ENCODE measurements at regions not wholly inside any gene's neighbourhood (a gene's known extent, or its start where the extent isn't known, plus 50 kb on each side); places are given as distances from the start of the nearest gene placed in this dataset.

GRCh38 chr9:103999375-104000062 lies 94.6 kb upstream of the SMC2 start:
- DNase-seq (ENCODE audit: low read depth, low spot score) (no peak), ATAC-seq (no peak)
- ChIA-PET CTCF (no interaction called here), POLR2A (no interaction called here), RAD21 (ENCODE audit: low non-redundant PET in 1 of 2, low total read pairs in 2 of 2, uncharacterized antibody in 2 of 2, unreplicated experiment in 2 of 2) (no interaction called here)
- H3K4me2 ChIP-seq (ENCODE audit: low read length) = no peak overlapping the region
- intact Hi-C loops (cut with micrococcal nuclease) = no loop called here
- H3K9me2 ChIP-seq (ENCODE audit: insufficient read depth) = no peaks in the 10 kb centered on the region
- no peaks in the 10 kb centered on the region; the same call in 1 of the 2 replicates for H4K20me1 ChIP-seq (ENCODE audit: insufficient read depth)
- no peak overlapping the region for H2AFZ ChIP-seq (ENCODE audit: low read depth, low read length, poor library complexity, severe bottlenecking)
- no peak overlapping the region for H3K27ac ChIP-seq (ENCODE audit: low read depth, low read length)
- peaks cover 7% of the 10 kb centered on the region; the same call in 1 of the 2 replicates for H3K27me3 ChIP-seq (ENCODE audit: insufficient read depth, low read length)
- H3K9ac ChIP-seq (ENCODE audit: low read length) = no peak overlapping the region
- H3K4me1 ChIP-seq (ENCODE audit: control insufficient read depth in 1 of 2, insufficient read depth in 2 of 2, low read length in 2 of 2) = no peaks in the 10 kb centered on the region
- no peak overlapping the region for H3K4me3 ChIP-seq (replicated peaks in 1 of 2; ENCODE audit: low read depth in 1 of 2, low read length in 2 of 2)
- H3K9me3 ChIP-seq (ENCODE audit: control insufficient read depth in 1 of 2, insufficient read depth in 1 of 2, low read depth in 1 of 2, low read length in 2 of 2) = no peaks in the 10 kb centered on the region
- H3K79me2 ChIP-seq (ENCODE audit: insufficient read depth, low read length) = no peaks in the 10 kb centered on the region
- no peaks in the 10 kb centered on the region for H3K36me3 ChIP-seq (ENCODE audit: control insufficient read depth in 1 of 2, insufficient read depth in 2 of 2, low read length in 2 of 2)
- TF ChIP-seq EGR1 (IDR thresholded peaks at IDR 0.05; ENCODE audit: low read depth) (no peak), SIN3A (IDR thresholded peaks at IDR 0.05; ENCODE audit: low read depth) (no peak), ELF1 (IDR thresholded peaks at IDR 0.05; ENCODE audit: borderline replicate concordance, low read depth) (no peak)
- BruUV-seq (replicated peaks) = no TSS peak

- DNase-seq (ENCODE audit: low read depth, low spot score) = no peak
- no peaks in the 10 kb centered on the region for H3K9me3 ChIP-seq (ENCODE audit: control insufficient read depth in 1 of 2, insufficient read depth in 1 of 2, low read depth in 1 of 2, low read length in 2 of 2)
- POLR2A ChIA-PET = no interaction called here
- H3K9me2 ChIP-seq (ENCODE audit: insufficient read depth) = no peaks in the 10 kb centered on the region
- no peak overlapping the region for H3K27ac ChIP-seq (ENCODE audit: low read depth, low read length)
- RAD21 ChIA-PET (ENCODE audit: low non-redundant PET in 1 of 2, low total read pairs in 2 of 2, uncharacterized antibody in 2 of 2, unreplicated experiment in 2 of 2) = no interaction called here
- H3K4me3 ChIP-seq (replicated peaks in 1 of 2; ENCODE audit: low read depth in 1 of 2, low read length in 2 of 2) = no peak overlapping the region
- H2AFZ ChIP-seq (ENCODE audit: low read depth, low read length, poor library complexity, severe bottlenecking) = no peak overlapping the region
- CTCF ChIA-PET = no interaction called here
- no peaks in the 10 kb centered on the region for H4K20me1 ChIP-seq (ENCODE audit: insufficient read depth)
- no TSS peak for BruUV-seq (replicated peaks)
- no peaks in the 10 kb centered on the region for H3K27me3 ChIP-seq (ENCODE audit: insufficient read depth, low read length)
- no peak overlapping the region for H3K4me2 ChIP-seq (ENCODE audit: low read length)
- H3K36me3 ChIP-seq (ENCODE audit: control insufficient read depth in 1 of 2, insufficient read depth in 2 of 2, low read length in 2 of 2) = no peaks in the 10 kb centered on the region
- no peaks in the 10 kb centered on the region for H3K79me2 ChIP-seq (ENCODE audit: insufficient read depth, low read length)
- ATAC-seq = no peak
- intact Hi-C loops (cut with micrococcal nuclease) = no loop called here
- H3K4me1 ChIP-seq (ENCODE audit: control insufficient read depth in 1 of 2, insufficient read depth in 2 of 2, low read length in 2 of 2) = no peaks in the 10 kb centered on the region
- H3K9ac ChIP-seq (ENCODE audit: low read length) = no peak overlapping the region
- no peak for TF ChIP-seq ELF1 (IDR thresholded peaks at IDR 0.05; ENCODE audit: borderline replicate concordance, low read depth)
- no peak for TF ChIP-seq MAX (IDR thresholded peaks at IDR 0.05)
- TF ChIP-seq CBX3 (IDR thresholded peaks at IDR 0.05; ENCODE audit: low read depth) = no peak
- TF ChIP-seq YY1 (IDR thresholded peaks at IDR 0.05; ENCODE audit: extremely low read depth, insufficient replicate concordance, low read depth, low read length) = no peak
- TF ChIP-seq, protein P1, sequence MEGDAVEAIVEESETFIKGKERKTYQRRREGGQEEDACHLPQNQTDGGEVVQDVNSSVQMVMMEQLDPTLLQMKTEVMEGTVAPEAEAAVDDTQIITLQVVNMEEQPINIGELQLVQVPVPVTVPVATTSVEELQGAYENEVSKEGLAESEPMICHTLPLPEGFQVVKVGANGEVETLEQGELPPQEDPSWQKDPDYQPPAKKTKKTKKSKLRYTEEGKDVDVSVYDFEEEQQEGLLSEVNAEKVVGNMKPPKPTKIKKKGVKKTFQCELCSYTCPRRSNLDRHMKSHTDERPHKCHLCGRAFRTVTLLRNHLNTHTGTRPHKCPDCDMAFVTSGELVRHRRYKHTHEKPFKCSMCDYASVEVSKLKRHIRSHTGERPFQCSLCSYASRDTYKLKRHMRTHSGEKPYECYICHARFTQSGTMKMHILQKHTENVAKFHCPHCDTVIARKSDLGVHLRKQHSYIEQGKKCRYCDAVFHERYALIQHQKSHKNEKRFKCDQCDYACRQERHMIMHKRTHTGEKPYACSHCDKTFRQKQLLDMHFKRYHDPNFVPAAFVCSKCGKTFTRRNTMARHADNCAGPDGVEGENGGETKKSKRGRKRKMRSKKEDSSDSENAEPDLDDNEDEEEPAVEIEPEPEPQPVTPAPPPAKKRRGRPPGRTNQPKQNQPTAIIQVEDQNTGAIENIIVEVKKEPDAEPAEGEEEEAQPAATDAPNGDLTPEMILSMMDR (IDR thresholded peaks at IDR 0.05 in 2 of 3, conservative IDR thresholded peaks at IDR 0.05 in 1 of 3; ENCODE audit: borderline replicate concordance in 1 of 3, insufficient read depth in 1 of 3, low read depth in 2 of 3, low read length in 2 of 3) = no peak
- no peak for TF ChIP-seq FOSL1 (IDR thresholded peaks at IDR 0.05; ENCODE audit: low read depth)
- TF ChIP-seq TCF7L2 (IDR thresholded peaks at IDR 0.05; ENCODE audit: borderline replicate concordance, extremely low read depth, insufficient read depth, insufficient read length) = no peak
- TF ChIP-seq EZH2 (IDR thresholded peaks at IDR 0.05) = no peak
- TF ChIP-seq ZNF274 (IDR thresholded peaks at IDR 0.05; ENCODE audit: low read depth, low read length) = no peak
- TF ChIP-seq REST (IDR thresholded peaks at IDR 0.05; ENCODE audit: low read depth) = no peak
- TF ChIP-seq EGR1 (IDR thresholded peaks at IDR 0.05; ENCODE audit: low read depth) = no peak
- no peak for TF ChIP-seq JUND (IDR thresholded peaks at IDR 0.05)
- TF ChIP-seq SIN3A (IDR thresholded peaks at IDR 0.05; ENCODE audit: low read depth) = no peak
- no peak for TF ChIP-seq SRF (IDR thresholded peaks at IDR 0.05; ENCODE audit: low read depth)
- TF ChIP-seq SP1 (IDR thresholded peaks at IDR 0.05; ENCODE audit: low read depth) = no peak
- TF ChIP-seq CEBPB (IDR thresholded peaks at IDR 0.05; ENCODE audit: low read depth) = no peak
Observed at GRCh38 chr9:104009826-104010225, 84.3 kb upstream of the SMC2 start.
